GM21423 (cell line): ENCODE measurements at regions not wholly inside any gene's neighbourhood (a gene's known extent, or its start where the extent isn't known, plus 50 kb on each side); places are given as distances from the start of the nearest gene placed in this dataset.

ENCODE experiments used
- ATAC-seq: cut with Tn5 transposase; IDR thresholded peaks from one replicate; pipeline ENCODE4 v1.9.1; 2021; ENCODE audit warnings: mild to moderate bottlenecking, moderate library complexity; ENCODE audit not compliant: unreplicated experiment

- no peak for ATAC-seq
Observed at GRCh38 chr3:31275038-31275572, 257.6 kb upstream of the STT3B start.

- ATAC-seq: no peak
Observed at GRCh38 chr3:31275583-31275982, 257.1 kb upstream of the STT3B start.

GRCh38 chr3:31277582-31277981 is 255.1 kb upstream of the STT3B start:
- no peak for ATAC-seq

- ATAC-seq: no peak
Observed at GRCh38 chr3:31278532-31278931, 254.2 kb upstream of the STT3B start.

GRCh38 chr3:31284776-31285175 is 247.9 kb upstream of the STT3B start:
- ATAC-seq: no peak

- ATAC-seq: no peak
Observed at GRCh38 chr3:31285833-31286486, 246.8 kb upstream of the STT3B start.

GRCh38 chr3:31288224-31288623 is 244.5 kb upstream of the STT3B start:
- ATAC-seq: no peak

- no peak for ATAC-seq
Observed at GRCh38 chr3:31288641-31289100, 244.1 kb upstream of the STT3B start.

GRCh38 chr3:31289584-31289983 is 243.1 kb upstream of the STT3B start:
- ATAC-seq: no peak

GRCh38 chr3:31290046-31290445 is 242.7 kb upstream of the STT3B start:
- no peak for ATAC-seq

- no peak for ATAC-seq
Observed at GRCh38 chr3:31291818-31292217, 240.9 kb upstream of the STT3B start.

GRCh38 chr3:31294430-31295149 is 238.1 kb upstream of the STT3B start:
- ATAC-seq: no peak

GRCh38 chr3:31295150-31295765 is 237.5 kb upstream of the STT3B start:
- ATAC-seq: no peak

GRCh38 chr3:31297726-31298298 is 234.9 kb upstream of the STT3B start:
- ATAC-seq: no peak

GRCh38 chr3:31300456-31301443 is 232.0 kb upstream of the STT3B start:
- ATAC-seq: no peak

GRCh38 chr3:31302343-31302742 is 230.4 kb upstream of the STT3B start:
- no peak for ATAC-seq

GRCh38 chr3:31305340-31305739 is 227.4 kb upstream of the STT3B start:
- no peak for ATAC-seq

- ATAC-seq: no peak
Observed at GRCh38 chr3:31307131-31307785, 225.5 kb upstream of the STT3B start.

- ATAC-seq: no peak
Observed at GRCh38 chr3:31311559-31311958, 221.2 kb upstream of the STT3B start.

- no peak for ATAC-seq
Observed at GRCh38 chr3:31312400-31312799, 220.3 kb upstream of the STT3B start.
